Renal pelvis (tissue), 1 donor: ENCODE measurements at regions not wholly inside any gene's neighbourhood (a gene's known extent, or its start where the extent isn't known, plus 50 kb on each side); places are given as distances from the start of the nearest gene placed in this dataset.
A peak's percentile ranks its signal among the peaks of the same experiment; 100 is the strongest.
"Not testable (repeated sequence)": the region's sequence is repeated elsewhere in the genome, so short reads cannot be mapped to it uniquely, and the experiment has no call there.

ENCODE experiments used
- DNase-seq: peaks from one replicate; pipeline ENCODE4 v3.0.0-alpha.2; 2013

DNA sequence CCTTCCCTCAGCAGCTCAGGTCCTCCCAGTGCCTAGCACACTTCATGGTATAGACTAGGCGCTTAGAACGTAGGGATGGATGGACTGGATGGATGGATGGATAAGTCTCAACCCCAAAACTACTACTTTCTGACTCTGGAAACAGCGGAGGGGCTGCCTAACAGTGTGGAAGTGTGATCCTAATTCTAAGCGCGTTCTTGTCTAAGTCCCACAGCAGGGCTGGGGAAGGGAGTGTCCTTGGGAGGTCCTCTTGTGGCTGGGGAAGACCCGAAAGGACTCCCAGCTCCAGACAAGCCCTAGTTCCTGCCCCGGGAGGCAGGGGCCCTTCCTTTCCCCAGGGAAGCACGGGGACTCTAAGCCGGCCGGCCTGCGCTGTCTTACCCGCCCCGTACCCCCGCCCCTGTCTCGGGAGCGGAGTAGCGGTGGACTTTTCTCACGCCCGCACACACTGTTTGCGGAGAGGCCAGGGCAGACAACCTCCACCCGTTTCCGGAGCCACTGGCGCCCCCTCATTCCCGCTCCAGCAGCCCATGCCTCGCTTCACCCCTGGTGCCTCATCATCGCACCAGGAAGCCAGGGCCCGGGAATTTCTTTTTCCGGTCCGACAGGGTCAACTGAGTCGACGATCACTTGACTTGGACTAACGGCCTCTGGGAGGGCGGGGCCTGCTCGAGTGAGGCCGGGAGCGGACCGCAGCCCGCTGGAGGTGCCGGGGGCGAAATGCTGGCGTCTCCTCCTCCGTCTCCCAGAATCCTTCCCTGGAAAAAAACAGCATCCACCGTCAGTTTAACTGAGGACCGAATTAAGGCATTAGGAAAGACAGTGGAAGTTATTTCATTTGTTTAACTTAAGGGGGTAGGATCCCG is 133.3 kb downstream of the TBC1D2B start:
- DNase-seq = peak; percentile 81

DNA sequence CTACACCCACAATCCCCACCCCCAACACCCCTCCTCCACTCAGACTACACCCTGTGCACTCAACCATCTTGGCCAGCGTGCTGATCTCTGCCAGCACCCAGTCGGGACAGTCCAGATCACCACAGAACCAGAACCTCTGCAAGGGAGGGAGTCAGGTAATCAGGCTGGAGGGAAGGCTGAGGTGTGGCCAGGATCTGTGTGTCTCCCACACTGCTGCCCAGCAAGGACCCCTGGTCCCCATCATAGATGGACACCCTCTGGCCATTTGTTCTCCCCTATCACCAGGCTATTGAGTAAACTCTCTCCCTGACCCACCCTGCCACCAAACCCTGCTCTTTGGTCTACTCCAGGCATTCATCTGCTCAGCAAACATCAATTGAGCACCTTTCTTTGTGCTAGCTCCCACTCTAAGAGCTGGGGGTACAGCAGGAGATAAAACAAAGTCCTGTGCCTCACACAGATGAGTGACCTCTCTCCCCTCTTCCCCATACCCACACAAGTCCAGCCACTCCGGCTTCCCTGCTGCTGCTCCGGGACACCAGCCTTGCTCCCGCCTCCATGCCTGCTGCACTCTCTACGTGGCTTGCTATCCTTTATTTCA is 134.8 kb downstream of the TBC1D2B start:
- no peak for DNase-seq

DNA sequence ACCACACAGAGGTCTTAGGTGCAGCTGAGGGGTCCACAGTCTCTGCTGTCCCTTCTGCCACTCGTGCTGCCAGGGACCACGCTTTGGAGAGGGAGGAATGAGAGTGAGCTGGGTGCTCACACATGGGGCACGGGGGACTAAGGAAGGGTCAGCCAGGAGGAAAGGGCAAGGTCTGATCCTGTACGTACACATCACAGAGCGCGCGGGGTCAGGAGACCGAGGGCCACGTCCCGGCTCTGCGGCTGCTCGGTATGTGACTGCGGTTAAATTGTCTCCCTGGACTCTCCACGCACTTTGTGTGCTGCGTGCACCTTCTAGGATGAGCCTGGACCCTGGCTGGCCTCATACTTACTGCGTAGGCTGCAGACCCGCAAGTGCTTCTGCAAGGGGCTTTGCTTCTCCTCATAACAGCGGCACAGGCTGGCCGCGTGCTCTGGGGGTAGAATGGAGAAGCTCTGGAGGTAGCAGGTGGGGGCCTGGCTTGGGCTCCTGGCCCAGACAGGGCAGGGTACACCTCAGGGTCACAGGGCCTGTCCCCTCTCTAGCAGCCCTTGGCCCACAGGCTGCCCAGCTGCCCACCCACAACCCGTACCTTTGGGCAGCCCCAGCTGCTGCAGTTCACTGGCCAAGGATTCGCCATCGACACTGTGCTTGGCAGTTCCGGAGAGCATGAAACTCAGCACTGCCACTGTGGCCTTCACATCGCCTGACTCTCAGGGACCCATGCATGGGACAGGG is 136.3 kb downstream of the TBC1D2B start:
- not testable (repeated sequence) for DNase-seq

DNA sequence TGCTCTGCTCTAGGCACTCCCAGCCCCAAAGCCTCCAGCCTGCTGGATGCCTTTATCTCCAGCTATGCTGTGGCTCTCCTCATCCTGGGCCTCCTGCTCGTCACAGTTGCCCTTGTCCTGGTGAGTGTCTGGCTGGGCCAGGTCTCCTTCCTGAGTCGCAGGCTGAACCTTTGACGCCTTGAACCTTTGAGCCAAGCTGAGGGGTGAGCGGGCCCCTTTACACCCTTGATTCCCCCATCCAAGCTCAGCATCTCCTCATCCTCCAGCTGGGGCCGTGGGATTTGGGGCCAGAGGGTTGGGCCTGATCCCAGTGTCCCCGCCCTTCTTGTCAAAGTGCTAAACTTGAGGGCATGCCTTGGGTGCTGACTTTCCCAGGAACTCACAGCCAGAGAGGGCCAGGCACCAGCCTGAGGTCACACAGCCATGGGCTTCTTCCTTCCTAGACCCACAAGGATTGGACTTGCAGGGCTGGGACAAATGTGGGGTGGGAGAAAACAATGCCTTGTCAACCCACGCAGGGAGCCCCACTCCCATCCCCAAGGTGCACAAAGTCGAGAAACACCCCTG is 137.0 kb downstream of the TBC1D2B start:
- DNase-seq = no peak

DNA sequence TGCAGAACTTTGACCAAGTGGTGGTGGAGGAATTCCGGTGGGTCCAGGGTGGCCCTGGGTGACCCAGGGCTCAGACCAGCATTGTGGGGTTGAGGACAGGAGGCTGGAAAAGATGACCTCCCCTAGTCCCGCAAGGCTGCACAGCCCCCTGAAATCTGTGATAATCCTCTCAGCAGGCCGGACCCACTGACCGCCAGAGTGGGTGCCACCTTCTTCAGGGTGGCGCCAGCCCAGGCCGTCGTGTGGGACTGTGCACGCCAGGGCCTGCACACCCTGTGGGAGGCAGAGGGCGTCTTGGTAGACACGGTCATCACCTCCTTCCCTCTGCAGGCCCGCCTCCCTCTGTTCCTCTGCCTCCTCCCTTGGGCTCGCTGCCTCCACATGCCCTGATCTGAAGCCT is 137.7 kb downstream of the TBC1D2B start:
- no peak for DNase-seq

DNA sequence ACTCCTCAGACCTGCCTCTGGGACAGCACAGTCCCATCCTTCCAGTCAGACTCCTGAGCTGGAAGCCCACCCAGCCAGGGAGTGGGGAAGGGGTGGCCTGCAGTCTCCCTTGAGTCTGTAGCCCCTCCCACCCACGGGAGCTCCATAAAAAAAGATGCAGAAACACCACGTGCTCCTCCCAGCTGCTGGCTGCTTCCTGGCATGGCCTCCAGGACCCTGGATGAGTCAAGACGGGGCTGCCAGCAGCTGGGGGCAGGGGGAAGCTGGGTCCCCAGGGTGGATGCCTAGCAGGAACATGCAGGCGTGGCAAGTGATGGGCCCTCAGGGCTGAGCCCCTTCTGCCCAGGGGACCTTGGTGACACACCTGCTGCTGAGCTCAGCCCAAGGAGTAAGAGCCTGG is 138.5 kb downstream of the TBC1D2B start:
- DNase-seq = peak; percentile 8

DNA sequence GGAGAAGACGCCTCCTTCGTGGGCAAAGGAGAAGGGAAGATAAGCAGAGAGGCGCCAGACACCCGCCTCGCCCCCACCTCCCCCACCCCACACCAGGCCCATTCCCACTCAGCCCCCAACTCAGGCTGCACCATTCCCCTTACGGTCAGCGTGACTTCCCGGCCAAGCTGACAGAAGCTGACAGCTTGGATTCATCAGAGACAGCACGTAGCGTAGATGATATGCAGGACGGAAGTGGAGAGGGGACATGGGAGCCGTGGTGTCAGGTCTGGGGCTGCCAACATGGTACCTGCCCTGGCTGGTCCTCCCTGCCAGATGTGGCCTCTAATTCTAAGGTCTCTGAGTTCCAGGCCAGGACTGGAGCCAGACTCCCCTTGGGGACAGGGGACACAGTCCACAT is 139.0 kb downstream of the TBC1D2B start:
- DNase-seq = peak; percentile 19

DNA sequence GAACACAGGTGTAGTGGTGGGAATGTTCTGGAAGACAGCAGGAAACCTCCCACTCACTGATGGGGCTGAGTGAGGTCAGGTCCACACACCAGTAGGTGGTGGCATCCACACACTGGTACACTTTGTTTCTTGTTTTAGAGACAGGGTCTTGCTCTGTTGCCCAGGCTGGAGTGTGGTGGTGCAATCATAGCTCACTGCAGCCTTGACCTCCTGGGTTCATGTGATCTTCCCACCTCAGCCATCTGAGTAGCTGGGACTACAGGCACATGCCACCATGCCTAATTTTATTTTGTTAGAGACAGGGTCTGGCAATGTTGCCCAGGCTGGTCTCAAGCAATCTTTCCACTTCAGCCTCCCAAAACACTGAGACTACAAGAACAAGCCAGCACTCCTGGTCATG is 140.9 kb downstream of the TBC1D2B start:
- not testable (repeated sequence) for DNase-seq

DNA sequence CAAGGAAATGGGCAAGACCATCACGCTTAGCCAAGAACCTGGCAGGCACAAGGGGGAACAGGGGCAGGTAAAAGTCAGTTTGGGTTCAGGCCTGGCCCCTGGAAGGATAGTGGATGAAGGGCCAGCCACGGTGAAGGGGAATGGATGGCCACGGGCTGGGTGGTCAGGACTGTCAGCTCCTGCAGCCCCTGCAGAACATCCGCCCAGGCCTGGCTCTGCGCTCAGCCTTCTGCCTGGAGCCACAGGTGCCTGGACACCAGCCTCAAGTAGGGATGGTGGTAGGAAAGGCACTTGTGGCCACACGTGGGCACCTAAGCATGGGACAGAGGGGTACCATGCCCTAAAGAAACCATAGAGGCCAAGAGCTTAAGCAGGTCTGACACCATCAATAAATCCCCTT is 143.0 kb downstream of the TBC1D2B start:
- not testable (repeated sequence) for DNase-seq

DNA sequence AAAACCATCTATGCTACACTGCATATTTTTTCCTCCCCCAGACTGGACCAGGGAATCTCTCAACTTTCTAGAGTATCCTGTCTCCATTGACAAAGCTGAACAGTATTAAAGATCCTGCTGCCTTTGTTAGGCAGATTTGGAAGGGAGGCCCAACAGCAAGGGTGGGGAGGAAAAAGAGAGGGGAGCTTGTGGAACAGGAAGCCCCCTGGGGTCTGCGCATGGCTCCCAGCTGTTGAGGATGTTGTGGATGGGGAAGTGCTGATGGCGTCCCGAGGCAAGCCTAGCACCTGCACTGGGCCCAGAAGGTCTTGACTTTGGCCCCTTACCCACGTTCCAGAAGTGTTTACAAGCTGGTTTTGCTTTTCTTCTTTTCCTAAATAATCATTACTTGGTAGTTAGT is 146.6 kb downstream of the TBC1D2B start:
- DNase-seq = not testable (repeated sequence)

DNA sequence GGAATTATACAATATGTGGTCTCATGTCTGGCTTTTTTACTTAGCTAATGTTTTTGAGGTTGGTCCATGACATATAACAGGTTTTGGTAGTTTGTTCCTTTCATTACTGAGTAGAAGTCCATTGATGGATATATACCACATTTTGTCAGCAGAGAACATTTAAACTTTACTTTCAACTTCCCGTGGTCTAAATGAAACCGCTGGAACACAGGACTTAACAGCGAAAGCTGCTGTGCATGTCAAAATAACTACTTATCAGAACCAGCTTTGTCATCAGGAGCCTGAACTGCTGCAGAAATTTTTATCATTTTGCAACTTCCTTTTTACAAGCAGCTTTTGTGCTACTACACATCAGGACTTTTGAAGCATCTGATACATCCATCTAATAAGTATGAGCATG is 147.0 kb downstream of the TBC1D2B start:
- DNase-seq = not testable (repeated sequence)

DNA sequence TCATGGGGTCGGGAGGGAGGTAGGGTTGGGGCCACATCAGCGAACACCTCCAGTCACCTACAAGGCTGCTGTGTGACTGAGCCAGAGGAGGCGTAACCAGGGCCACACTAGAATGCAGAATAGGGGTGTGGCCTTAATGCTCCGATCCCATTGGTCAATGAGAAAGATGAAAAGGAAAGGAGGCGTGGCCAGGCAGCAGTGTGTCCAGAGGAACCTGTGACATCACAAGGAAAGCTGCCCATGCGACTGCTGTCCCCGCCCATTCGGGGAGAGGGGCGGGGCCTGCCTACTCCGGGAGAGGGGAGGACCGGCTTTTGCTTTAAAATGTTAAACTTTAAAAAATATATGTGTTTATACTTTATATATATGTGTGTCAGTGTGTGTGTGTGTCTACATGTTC is 150.7 kb downstream of the TBC1D2B start:
- not testable (repeated sequence) for DNase-seq

DNA sequence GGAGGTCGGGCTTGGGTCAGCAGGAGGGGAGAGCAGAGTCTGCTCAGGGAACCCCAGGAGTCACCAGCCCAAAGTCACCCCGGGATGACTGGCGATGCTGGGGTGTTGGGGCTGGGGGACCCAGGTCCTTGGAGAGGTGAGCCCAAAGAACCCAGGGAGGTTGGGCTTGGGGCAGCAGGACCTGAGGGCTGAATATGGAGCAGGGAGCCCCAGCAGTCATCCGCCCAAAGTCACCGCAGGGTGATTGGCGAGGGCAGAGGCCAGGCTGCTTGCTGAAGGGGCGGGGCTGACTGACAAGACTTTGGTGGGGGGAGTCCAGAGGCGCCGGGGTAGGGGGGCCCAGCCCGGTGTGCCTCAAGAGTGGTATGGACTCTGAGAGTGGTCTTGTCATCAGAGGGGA is 151.2 kb downstream of the TBC1D2B start:
- DNase-seq = not testable (repeated sequence)

DNA sequence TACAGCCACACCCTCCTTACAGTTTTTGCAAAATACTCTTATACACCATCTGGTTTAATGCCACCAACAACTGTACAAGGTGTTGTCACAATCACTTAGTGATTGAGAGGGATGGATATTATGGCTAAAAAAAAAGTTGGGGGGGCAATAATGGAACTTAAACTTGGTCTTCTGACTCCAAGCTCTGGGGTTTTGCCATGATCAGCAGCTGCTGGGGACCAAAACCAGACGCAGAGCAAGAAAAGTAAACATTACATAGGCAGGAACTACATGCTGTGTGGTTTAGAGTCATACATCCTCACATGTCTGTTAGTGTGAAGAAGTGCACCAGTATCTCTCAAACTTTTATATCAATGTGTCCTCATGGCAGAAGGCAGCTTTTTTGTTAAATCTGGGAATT is 152.4 kb downstream of the TBC1D2B start:
- DNase-seq = not testable (repeated sequence)

DNA sequence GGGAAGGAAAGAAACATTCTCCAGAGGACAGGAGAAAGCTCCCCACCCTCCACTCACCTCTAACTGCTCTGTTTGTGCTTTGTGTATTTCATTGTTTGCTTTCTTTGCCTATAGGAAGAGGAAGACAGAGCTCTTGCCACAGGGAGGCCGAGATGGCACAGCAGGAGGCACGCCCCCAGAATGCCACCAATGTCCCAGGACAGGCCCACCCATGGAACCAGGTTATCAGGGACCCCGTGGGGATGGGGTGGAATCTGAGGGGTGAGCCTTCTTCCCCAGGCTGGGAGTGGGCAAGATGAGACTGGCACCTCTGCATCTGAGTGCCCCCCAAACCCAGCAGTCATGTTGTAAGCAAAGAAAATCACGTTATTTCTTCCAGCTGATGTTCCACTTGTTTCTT is 155.8 kb downstream of the TBC1D2B start:
- no peak for DNase-seq

DNA sequence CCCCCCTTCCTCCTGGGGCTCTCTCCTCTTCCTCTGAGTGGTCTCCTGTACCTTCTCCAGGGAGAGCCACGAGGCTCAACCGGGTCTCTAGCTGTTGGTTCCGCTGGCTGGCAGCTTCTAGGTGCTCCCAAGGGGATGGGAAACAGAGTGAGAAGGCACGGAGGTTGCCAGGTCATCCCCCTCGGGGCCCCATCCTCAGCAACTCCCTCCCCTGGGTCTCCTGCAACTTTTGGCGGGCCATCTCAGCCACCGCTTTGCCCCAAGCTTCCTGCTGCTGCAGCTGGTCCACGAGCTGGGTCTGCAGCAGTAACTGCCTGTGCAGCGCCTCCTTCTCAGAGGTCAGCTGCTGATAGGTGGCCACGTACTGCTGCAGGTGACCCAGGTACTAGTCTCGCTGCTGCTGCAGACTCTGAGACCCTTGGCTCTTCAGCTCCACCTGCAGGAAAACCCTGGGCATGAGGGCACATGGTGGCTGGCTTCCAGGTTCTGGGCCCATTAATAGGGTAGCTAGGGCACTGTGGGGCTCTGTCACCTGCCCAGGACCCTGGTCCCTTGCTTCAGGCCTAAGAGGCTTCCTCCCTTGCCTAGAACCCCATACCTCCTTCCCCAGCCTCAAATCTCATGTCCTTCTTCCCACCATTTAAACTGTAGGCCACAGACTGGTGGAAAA is 160.4 kb downstream of the TBC1D2B start:
- not testable (repeated sequence) for DNase-seq

DNA sequence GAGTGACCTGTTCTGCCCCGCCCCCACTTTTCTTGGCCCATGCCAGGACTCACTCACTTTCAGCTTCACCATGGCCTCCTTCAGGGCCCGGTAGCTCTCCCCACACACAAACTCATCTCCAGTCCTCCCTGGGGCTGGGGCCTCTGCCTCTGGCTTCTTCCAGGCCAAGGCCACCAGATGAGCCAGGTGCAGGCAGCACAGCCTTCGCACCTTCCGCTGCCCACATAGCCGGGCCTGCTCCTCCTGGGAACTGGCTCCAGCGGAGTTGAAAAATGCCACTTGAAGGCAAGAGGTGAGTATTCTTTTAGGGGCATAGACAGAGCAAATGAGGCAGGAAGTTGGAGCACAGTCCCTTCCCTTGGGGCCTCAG is 161.6 kb downstream of the TBC1D2B start:
- not testable (repeated sequence) for DNase-seq

DNA sequence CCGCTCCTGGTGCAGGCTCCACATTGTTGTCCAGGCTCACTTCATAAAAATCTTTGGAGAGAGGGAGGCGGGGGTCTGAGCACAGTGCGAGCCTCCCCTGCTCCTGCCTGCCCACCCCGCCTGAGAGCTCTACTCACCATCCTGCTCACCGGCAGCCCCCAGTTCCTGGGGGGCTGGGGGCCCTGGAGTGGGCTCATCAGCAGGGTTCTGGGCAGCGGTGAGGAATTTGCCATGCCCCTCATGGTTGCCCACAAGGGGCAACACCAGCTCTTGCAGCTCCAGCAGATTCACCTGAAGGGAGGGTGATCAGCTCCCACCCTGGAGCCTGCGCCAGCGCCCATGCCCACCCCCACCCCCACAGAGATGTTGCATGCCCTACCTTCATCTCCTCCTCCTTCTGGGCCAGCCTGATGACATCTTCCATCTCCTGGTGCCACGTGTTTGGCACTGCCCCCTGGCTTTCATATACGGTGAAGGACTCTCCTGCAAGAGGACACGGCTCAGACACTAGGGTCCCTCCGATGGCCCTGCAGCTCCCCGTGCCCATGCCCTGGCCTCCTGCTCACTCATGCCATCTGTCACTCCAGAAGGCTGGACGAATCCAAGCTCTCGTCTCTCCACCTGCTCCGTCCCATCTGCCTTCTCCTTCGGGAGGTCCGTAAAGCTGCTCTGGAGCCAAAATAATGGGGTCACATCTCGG is 162.1 kb downstream of the TBC1D2B start:
- no peak for DNase-seq

DNA sequence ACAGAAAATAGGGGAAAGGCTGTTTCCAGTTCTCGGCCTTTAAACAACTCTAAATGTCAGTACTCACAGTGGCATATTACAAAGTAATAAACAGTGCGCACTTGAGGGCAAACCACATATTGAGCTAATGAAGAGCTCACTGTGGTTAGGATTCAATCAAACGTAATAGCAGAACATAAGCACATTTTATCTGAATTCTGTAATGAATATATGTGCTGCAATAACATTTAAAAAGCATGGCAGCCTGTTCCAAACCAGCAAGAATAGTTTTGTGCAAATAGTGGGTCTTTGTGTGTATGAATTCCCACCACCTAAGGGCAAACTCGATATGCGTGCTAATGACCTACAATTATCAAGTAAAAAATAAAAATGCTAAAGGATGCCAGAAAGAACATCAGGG is 163.0 kb downstream of the TBC1D2B start:
- not testable (repeated sequence) for DNase-seq

DNA sequence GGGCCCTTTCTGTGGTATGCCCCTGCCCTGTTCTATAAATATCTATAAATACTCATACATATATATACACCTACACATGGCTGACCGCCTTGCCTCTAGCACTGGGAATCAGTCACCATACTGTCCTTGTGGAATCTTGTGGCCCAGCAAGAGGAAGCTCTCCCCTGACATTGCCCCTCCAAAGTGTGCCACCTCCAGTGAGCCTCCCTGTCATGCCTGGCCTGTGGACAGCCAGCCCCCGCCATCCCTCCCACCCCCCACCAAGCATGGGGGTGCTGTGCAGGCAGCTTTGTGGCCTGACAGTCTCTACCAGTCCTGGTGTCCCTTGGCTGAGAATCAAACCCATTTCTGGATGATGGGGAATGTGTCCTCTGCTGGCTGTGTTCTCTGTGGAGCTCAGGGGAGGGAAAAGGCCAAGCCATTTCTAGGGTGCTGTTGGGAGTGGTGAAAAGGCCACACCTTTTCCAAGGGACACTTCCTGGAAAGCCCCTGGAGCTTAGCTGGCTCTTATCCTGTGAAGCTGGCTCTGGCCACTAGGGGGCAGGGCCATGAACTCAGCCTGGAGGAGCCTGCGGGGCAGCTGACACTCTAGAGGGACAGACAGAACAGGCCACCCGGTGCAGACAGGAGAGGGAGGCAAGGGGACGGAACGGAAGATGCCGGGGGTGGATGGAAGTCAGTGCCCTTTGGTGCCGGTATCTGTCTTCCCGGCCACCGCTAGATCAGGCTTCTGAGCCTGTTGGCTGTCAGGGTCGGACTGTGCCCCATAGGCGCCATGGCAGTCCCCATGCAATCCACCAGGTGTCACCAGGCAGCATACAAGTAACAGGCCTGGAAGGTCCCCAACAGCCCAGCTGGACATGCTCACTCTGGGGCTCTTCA is 167.2 kb downstream of the TBC1D2B start:
- DNase-seq = peak; percentile 85
